ENCODE measurements at regions not wholly inside any gene's neighbourhood (a gene's known extent, or its start where the extent isn't known, plus 50 kb on each side); places are given as distances from the start of the nearest gene placed in this dataset.
"Not testable (repeated sequence)": the region's sequence is repeated elsewhere in the genome, so short reads cannot be mapped to it uniquely, and the experiment has no call there.

- no peak for TF ChIP-seq EZH2phosphoT487 (IDR thresholded peaks at IDR 0.05; ENCODE audit: low read length)
- no peak for TF ChIP-seq EZH2 (optimal IDR thresholded peaks at IDR 0.05; ENCODE audit: low read depth, low read length)
- no peak for TF ChIP-seq CTCF (IDR thresholded peaks at IDR 0.05; ENCODE audit: low read length)
- H3K4me3 ChIP-seq (ENCODE audit: low read length), result no peak overlapping the region
- H3K27me3 ChIP-seq (replicated peaks; ENCODE audit: insufficient read depth, low read length), result no peaks in the 10 kb centered on the region
These were observed 355.5 kb downstream of the FBXW7 start for GRCh38 chr4:152180369-152180768.

GRCh38 chr4:152177538-152177937 lies 358.4 kb downstream of the FBXW7 start:
- not testable (repeated sequence) for H2AFZ ChIP-seq (ENCODE audit: low read length); H3K79me2 ChIP-seq (ENCODE audit: low read length); H3K27ac ChIP-seq (ENCODE audit: low read length); H3K9me2 ChIP-seq (replicated peaks; ENCODE audit: insufficient read depth, low read length); DNase-seq; H4K20me1 ChIP-seq (ENCODE audit: insufficient read depth, low read length); H3K4me2 ChIP-seq (ENCODE audit: low read depth, low read length); H3K4me1 ChIP-seq (ENCODE audit: low read length); H3K27me3 ChIP-seq (replicated peaks; ENCODE audit: insufficient read depth, low read length); H3K36me3 ChIP-seq (replicated peaks; ENCODE audit: insufficient read depth, low read length); H3K9ac ChIP-seq (ENCODE audit: low read length); H3K4me3 ChIP-seq (ENCODE audit: low read length); H3F3A ChIP-seq (ENCODE audit: insufficient read depth, low read length); H3K9me3 ChIP-seq (replicated peaks; ENCODE audit: insufficient read depth, low read length)

More at GRCh38 chr4:152180369-152180768, 355.5 kb downstream of the FBXW7 start:
- Histone ChIP-seq H3F3A (ENCODE audit: insufficient read depth, low read length) (no peaks in the 10 kb centered on the region), H4K20me1 (ENCODE audit: insufficient read depth, low read length) (no peaks in the 10 kb centered on the region), H3K79me2 (ENCODE audit: low read length) (no peaks in the 10 kb centered on the region), H3K27ac (ENCODE audit: low read length) (no peak overlapping the region), H3K4me2 (ENCODE audit: low read depth, low read length) (no peak overlapping the region), H3K9me3 (replicated peaks; ENCODE audit: insufficient read depth, low read length) (no peaks in the 10 kb centered on the region), H3K9me2 (replicated peaks; ENCODE audit: insufficient read depth, low read length) (no peaks in the 10 kb centered on the region), H2AFZ (ENCODE audit: low read length) (no peak overlapping the region), H3K4me1 (ENCODE audit: low read length) (no peaks in the 10 kb centered on the region), H3K36me3 (replicated peaks; ENCODE audit: insufficient read depth, low read length) (no peaks in the 10 kb centered on the region), H3K9ac (ENCODE audit: low read length) (no peak overlapping the region)
- no peak for DNase-seq

GRCh38 chr4:152176627-152177214 lies 359.2 kb downstream of the FBXW7 start:
- no peaks in the 10 kb centered on the region for H3K9me3 ChIP-seq (replicated peaks; ENCODE audit: insufficient read depth, low read length)
- H4K20me1 ChIP-seq (ENCODE audit: insufficient read depth, low read length), result no peaks in the 10 kb centered on the region
- H3K4me1 ChIP-seq (ENCODE audit: low read length), result no peaks in the 10 kb centered on the region
- TF ChIP-seq EZH2 (optimal IDR thresholded peaks at IDR 0.05; ENCODE audit: low read depth, low read length) (no peak), CTCF (IDR thresholded peaks at IDR 0.05; ENCODE audit: low read length) (no peak), EZH2phosphoT487 (IDR thresholded peaks at IDR 0.05; ENCODE audit: low read length) (no peak)
- DNase-seq, result no peak
- no peak overlapping the region for H2AFZ ChIP-seq (ENCODE audit: low read length)
- no peak overlapping the region for H3K4me3 ChIP-seq (ENCODE audit: low read length)
- no peak overlapping the region for H3K4me2 ChIP-seq (ENCODE audit: low read depth, low read length)
- H3K9ac ChIP-seq (ENCODE audit: low read length), result no peak overlapping the region
- H3K79me2 ChIP-seq (ENCODE audit: low read length), result no peaks in the 10 kb centered on the region
- H3K27me3 ChIP-seq (replicated peaks; ENCODE audit: insufficient read depth, low read length), result no peaks in the 10 kb centered on the region
- no peaks in the 10 kb centered on the region for H3K36me3 ChIP-seq (replicated peaks; ENCODE audit: insufficient read depth, low read length)
- no peaks in the 10 kb centered on the region for H3K9me2 ChIP-seq (replicated peaks; ENCODE audit: insufficient read depth, low read length)
- no peaks in the 10 kb centered on the region for H3F3A ChIP-seq (ENCODE audit: insufficient read depth, low read length)
- no peak overlapping the region for H3K27ac ChIP-seq (ENCODE audit: low read length)

- DNase-seq, result no peak
- Histone ChIP-seq H2AFZ (ENCODE audit: low read length) (no peak overlapping the region), H3K27me3 (replicated peaks; ENCODE audit: insufficient read depth, low read length) (no peaks in the 10 kb centered on the region), H3K36me3 (replicated peaks; ENCODE audit: insufficient read depth, low read length) (no peaks in the 10 kb centered on the region), H3K4me1 (ENCODE audit: low read length) (no peaks in the 10 kb centered on the region), H3K9me3 (replicated peaks; ENCODE audit: insufficient read depth, low read length) (no peaks in the 10 kb centered on the region), H3K79me2 (ENCODE audit: low read length) (no peaks in the 10 kb centered on the region), H4K20me1 (ENCODE audit: insufficient read depth, low read length) (no peaks in the 10 kb centered on the region), H3K4me3 (ENCODE audit: low read length) (no peak overlapping the region), H3K9ac (ENCODE audit: low read length) (no peak overlapping the region), H3K4me2 (ENCODE audit: low read depth, low read length) (no peak overlapping the region), H3K9me2 (replicated peaks; ENCODE audit: insufficient read depth, low read length) (no peaks in the 10 kb centered on the region), H3K27ac (ENCODE audit: low read length) (no peak overlapping the region), H3F3A (ENCODE audit: insufficient read depth, low read length) (no peaks in the 10 kb centered on the region)
- no peak for TF ChIP-seq CTCF (IDR thresholded peaks at IDR 0.05; ENCODE audit: low read length)
- no peak for TF ChIP-seq EZH2phosphoT487 (IDR thresholded peaks at IDR 0.05; ENCODE audit: low read length)
These were observed 360.3 kb downstream of the FBXW7 start for GRCh38 chr4:152175586-152175985.
